ENCODE measurements at regions not wholly inside any gene's neighbourhood (a gene's known extent, or its start where the extent isn't known, plus 50 kb on each side); places are given as distances from the start of the nearest gene placed in this dataset.

GRCh38 chr2:176734868-176735267, 465.6 kb downstream of the MTX2 start:
- no peak overlapping the region for H3K4me2 ChIP-seq
- BruUV-seq (replicated peaks) = no TSS peak
- CTCF ChIA-PET = interaction anchor here (0.6 kb wide), 1 partner anchor 595 kb away, joined by 6 read pairs; no protein-coding TSS in a partner anchor
- H3K9me3 ChIP-seq (ENCODE audit: insufficient read depth, low read depth) = peaks cover 4% of the 10 kb centered on the region; the same call in 1 of the 2 replicates
- H3K79me2 ChIP-seq (ENCODE audit: low read depth) = no peaks in the 10 kb centered on the region
- POLR2A ChIA-PET (ENCODE audit: unreplicated experiment) = no interaction called here
- no peaks in the 10 kb centered on the region for H3K36me3 ChIP-seq (ENCODE audit: low read depth)
- no peak overlapping the region for H3K27ac ChIP-seq
- no peaks in the 10 kb centered on the region for H3F3A ChIP-seq (ENCODE audit: insufficient read depth, low read depth)
- TF ChIP-seq EZH2 (IDR thresholded peaks at IDR 0.05; ENCODE audit: low read depth) = no peak
- TF ChIP-seq, protein P1, sequence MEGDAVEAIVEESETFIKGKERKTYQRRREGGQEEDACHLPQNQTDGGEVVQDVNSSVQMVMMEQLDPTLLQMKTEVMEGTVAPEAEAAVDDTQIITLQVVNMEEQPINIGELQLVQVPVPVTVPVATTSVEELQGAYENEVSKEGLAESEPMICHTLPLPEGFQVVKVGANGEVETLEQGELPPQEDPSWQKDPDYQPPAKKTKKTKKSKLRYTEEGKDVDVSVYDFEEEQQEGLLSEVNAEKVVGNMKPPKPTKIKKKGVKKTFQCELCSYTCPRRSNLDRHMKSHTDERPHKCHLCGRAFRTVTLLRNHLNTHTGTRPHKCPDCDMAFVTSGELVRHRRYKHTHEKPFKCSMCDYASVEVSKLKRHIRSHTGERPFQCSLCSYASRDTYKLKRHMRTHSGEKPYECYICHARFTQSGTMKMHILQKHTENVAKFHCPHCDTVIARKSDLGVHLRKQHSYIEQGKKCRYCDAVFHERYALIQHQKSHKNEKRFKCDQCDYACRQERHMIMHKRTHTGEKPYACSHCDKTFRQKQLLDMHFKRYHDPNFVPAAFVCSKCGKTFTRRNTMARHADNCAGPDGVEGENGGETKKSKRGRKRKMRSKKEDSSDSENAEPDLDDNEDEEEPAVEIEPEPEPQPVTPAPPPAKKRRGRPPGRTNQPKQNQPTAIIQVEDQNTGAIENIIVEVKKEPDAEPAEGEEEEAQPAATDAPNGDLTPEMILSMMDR (conservative IDR thresholded peaks at IDR 0.05) = no peak
- DNase-seq = no peak
- no peaks in the 10 kb centered on the region for H3K4me1 ChIP-seq (replicated peaks; ENCODE audit: insufficient read depth)
- no peaks in the 10 kb centered on the region for H3K9me2 ChIP-seq (ENCODE audit: insufficient read depth)
- H4K20me1 ChIP-seq (ENCODE audit: insufficient read depth) = no peaks in the 10 kb centered on the region
- intact Hi-C loops (cut with micrococcal nuclease; ENCODE audit: unreplicated experiment) = no loop called here
- H2AFZ ChIP-seq = no peak overlapping the region
- peaks cover 32% of the 10 kb centered on the region for H3K27me3 ChIP-seq (ENCODE audit: insufficient read depth, low read depth)
- H3K4me3 ChIP-seq = no peak overlapping the region

- Histone ChIP-seq H3K36me3 (ENCODE audit: low read depth) (no peaks in the 10 kb centered on the region), H3K9me2 (ENCODE audit: insufficient read depth) (no peaks in the 10 kb centered on the region), H3K4me2 (no peak overlapping the region), H4K20me1 (ENCODE audit: insufficient read depth) (no peaks in the 10 kb centered on the region), H2AFZ (no peak overlapping the region), H3K79me2 (ENCODE audit: low read depth) (no peaks in the 10 kb centered on the region), H3K4me3 (no peak overlapping the region), H3K9me3 (ENCODE audit: insufficient read depth, low read depth) (no peaks in the 10 kb centered on the region), H3K27me3 (ENCODE audit: insufficient read depth, low read depth) (peaks cover 44% of the 10 kb centered on the region), H3K27ac (no peak overlapping the region), H3K4me1 (replicated peaks; ENCODE audit: insufficient read depth) (no peaks in the 10 kb centered on the region), H3F3A (ENCODE audit: insufficient read depth, low read depth) (no peaks in the 10 kb centered on the region)
- POLR2A ChIA-PET (ENCODE audit: unreplicated experiment) = no interaction called here
- intact Hi-C loops (cut with micrococcal nuclease; ENCODE audit: unreplicated experiment) = no loop called here
- no TSS peak for BruUV-seq (replicated peaks)
- TF ChIP-seq, protein P1 (conservative IDR thresholded peaks at IDR 0.05) = no peak
- TF ChIP-seq EZH2 (IDR thresholded peaks at IDR 0.05; ENCODE audit: low read depth) = no peak
- CTCF ChIA-PET = no interaction called here
- DNase-seq = no peak
These were observed 470.3 kb upstream of the HNRNPA3 start for GRCh38 chr2:176742271-176742670.

DNA sequence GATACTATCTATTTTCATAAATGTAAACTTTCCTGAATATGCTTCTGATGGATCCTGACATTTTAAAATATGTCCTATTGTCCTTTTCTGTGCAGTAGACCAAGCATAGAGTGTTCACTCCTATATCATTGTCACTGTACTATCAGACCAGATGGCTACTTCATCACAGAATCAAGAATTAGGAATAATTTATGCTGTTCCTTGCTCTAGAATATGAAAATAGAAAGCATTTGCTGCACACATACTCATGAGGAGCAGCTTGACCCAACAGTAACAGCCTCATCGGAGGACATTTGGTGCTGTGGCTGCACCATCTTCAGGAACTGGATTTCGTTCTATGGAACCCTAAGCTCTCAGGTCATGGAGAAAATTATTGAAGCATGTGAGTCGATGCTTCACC, 468.9 kb upstream of the HNRNPA3 start:
- no TSS peak for BruUV-seq (replicated peaks)
- Histone ChIP-seq H3K4me3 (no peak overlapping the region), H3F3A (ENCODE audit: insufficient read depth, low read depth) (no peaks in the 10 kb centered on the region)

More for the DNA sequence above, 468.9 kb upstream of the HNRNPA3 start:
- Histone ChIP-seq H3K36me3 (ENCODE audit: low read depth) (no peaks in the 10 kb centered on the region), H3K27ac (no peak overlapping the region), H3K4me1 (replicated peaks; ENCODE audit: insufficient read depth) (no peaks in the 10 kb centered on the region), H3K4me2 (no peak overlapping the region), H3K9me2 (ENCODE audit: insufficient read depth) (no peaks in the 10 kb centered on the region), H2AFZ (no peak overlapping the region), H3K79me2 (ENCODE audit: low read depth) (no peaks in the 10 kb centered on the region), H4K20me1 (ENCODE audit: insufficient read depth) (no peaks in the 10 kb centered on the region), H3K27me3 (ENCODE audit: insufficient read depth, low read depth) (peaks cover 47% of the 10 kb centered on the region), H3K9me3 (ENCODE audit: insufficient read depth, low read depth) (no peaks in the 10 kb centered on the region)
- intact Hi-C loops (cut with micrococcal nuclease; ENCODE audit: unreplicated experiment) = no loop called here
- CTCF ChIA-PET = no interaction called here
- no peak for DNase-seq
- POLR2A ChIA-PET (ENCODE audit: unreplicated experiment) = no interaction called here
- TF ChIP-seq, protein P1 (conservative IDR thresholded peaks at IDR 0.05) = no peak
- no peak for TF ChIP-seq EZH2 (IDR thresholded peaks at IDR 0.05; ENCODE audit: low read depth)

Measured in PC-9 (cell line).